Lower leg skin (tissue), 3 donors: ENCODE measurements at regions not wholly inside any gene's neighbourhood (a gene's known extent, or its start where the extent isn't known, plus 50 kb on each side); places are given as distances from the start of the nearest gene placed in this dataset.

Experiments used
- CTCF ChIP-seq, 3 donors: fragments of 450-650 bp; IDR thresholded peaks; one replicate each; pipeline ENCODE4 v1.5.1; 2016; ENCODE audit warnings: antibody characterized with exemption in 3 of 3, mild to moderate bottlenecking in 3 of 3, moderate library complexity in 2 of 3
- POLR2A ChIP-seq, 2 donors: fragments of 450-650 bp; IDR thresholded peaks; one replicate each; pipeline ENCODE4 v1.6.1; 2016 to 2017; ENCODE audit warnings: antibody characterized with exemption in 2 of 2, mild to moderate bottlenecking in 1 of 2, moderate library complexity in 1 of 2

GRCh38 chr18:41543815-41544214, 411.2 kb upstream of the PIK3C3 start:
- no peak for TF ChIP-seq CTCF (IDR thresholded peaks at IDR 0.05)
- TF ChIP-seq POLR2A (IDR thresholded peaks at IDR 0.05) = no peak
